ENCODE measurements at regions not wholly inside any gene's neighbourhood (a gene's known extent, or its start where the extent isn't known, plus 50 kb on each side); places are given as distances from the start of the nearest gene placed in this dataset.
"Not testable (repeated sequence)": the region's sequence is repeated elsewhere in the genome, so short reads cannot be mapped to it uniquely, and the experiment has no call there.

- Histone ChIP-seq H3K27me3 (ENCODE audit: control insufficient read depth in 2 of 2, insufficient read depth in 2 of 2, low read length in 2 of 2) (no peaks in the 10 kb centered on the region), H3K36me3 (ENCODE audit: control insufficient read depth in 2 of 3, insufficient read depth in 3 of 3, low read length in 3 of 3) (no peaks in the 10 kb centered on the region), H3K27ac (ENCODE audit: low read depth, low read length) (no peak overlapping the region), H3K4me1 (ENCODE audit: control insufficient read depth in 2 of 2, insufficient read depth in 2 of 2, low read length in 2 of 2) (no peaks in the 10 kb centered on the region), H3K9me3 (ENCODE audit: control insufficient read depth in 2 of 3, low read length in 3 of 3) (no peaks in the 10 kb centered on the region), H3K4me3 (ENCODE audit: low read length) (no peak overlapping the region)
- ATAC-seq: no peak
- Mint-ChIP-seq H3K27me3 (peaks cover 0 to 30% (median 0%) of the 10 kb centered on the region in 5 donors), H3K27ac (no peak overlapping the region), H3K9me3 (peaks cover 0 to 2% (median 0%) of the 10 kb centered on the region in 11 donors), H3K4me3 (no peak overlapping the region), H3K36me3 (no peaks in the 10 kb centered on the region), H3K4me1 (no peaks in the 10 kb centered on the region)
- ChIA-PET POLR2A (no interaction called here), CTCF (no interaction called here)
- no peak for DNase-seq
- intact Hi-C loops (cut with micrococcal nuclease): loop anchor here in 1 of 2 donors (10.0 kb wide), 1 partner anchor 659 kb away; no protein-coding TSS in a partner anchor
These were observed 86.8 kb downstream of the LSM3 start for GRCh38 chr3:14265246-14265962.

- Mint-ChIP-seq H3K4me3 (no peak overlapping the region), H3K27me3 (peaks cover 0 to 30% (median 0%) of the 10 kb centered on the region in 5 donors), H3K36me3 (no peaks in the 10 kb centered on the region), H3K27ac (no peak overlapping the region), H3K4me1 (no peaks in the 10 kb centered on the region), H3K9me3 (peaks cover 0 to 2% (median 0%) of the 10 kb centered on the region in 11 donors)
- Histone ChIP-seq H3K27me3 (ENCODE audit: control insufficient read depth in 2 of 2, insufficient read depth in 2 of 2, low read length in 2 of 2) (no peaks in the 10 kb centered on the region), H3K4me1 (ENCODE audit: control insufficient read depth in 2 of 2, insufficient read depth in 2 of 2, low read length in 2 of 2) (no peaks in the 10 kb centered on the region), H3K9me3 (ENCODE audit: control insufficient read depth in 2 of 3, low read length in 3 of 3) (no peaks in the 10 kb centered on the region), H3K4me3 (ENCODE audit: low read length) (no peak overlapping the region), H3K36me3 (ENCODE audit: control insufficient read depth in 2 of 3, insufficient read depth in 3 of 3, low read length in 3 of 3) (no peaks in the 10 kb centered on the region), H3K27ac (ENCODE audit: low read depth, low read length) (no peak overlapping the region)
- ChIA-PET POLR2A (no interaction called here), CTCF (no interaction called here)
- ATAC-seq (no peak), DNase-seq (no peak)
- intact Hi-C loops (cut with micrococcal nuclease): loop anchor here in 1 of 2 donors (10.0 kb wide), 1 partner anchor 658 kb away; no protein-coding TSS in a partner anchor
These were observed 87.7 kb downstream of the LSM3 start for GRCh38 chr3:14266361-14266760.

GRCh38 chr3:14267976-14268375 is 89.4 kb downstream of the LSM3 start:
- no peaks in the 10 kb centered on the region for H3K9me3 Mint-ChIP-seq
- intact Hi-C loops (cut with micrococcal nuclease): loop anchor here in 1 of 2 donors (10.0 kb wide), 1 partner anchor 657 kb away; no protein-coding TSS in a partner anchor
- H3K9me3 ChIP-seq (ENCODE audit: control insufficient read depth in 2 of 3, low read length in 3 of 3): no peaks in the 10 kb centered on the region
- H3K27ac ChIP-seq (ENCODE audit: low read depth, low read length): no peak overlapping the region
- DNase-seq: no peak
- peaks cover 0 to 19% (median 4%) of the 10 kb centered on the region in 5 donors for H3K27me3 Mint-ChIP-seq
- ChIA-PET POLR2A (no interaction called here), CTCF (interaction anchor here (0.9 kb wide), 1 partner anchor 192 kb away, joined by 3 read pairs; no protein-coding TSS in a partner anchor)
- H3K36me3 Mint-ChIP-seq: no peaks in the 10 kb centered on the region
- H3K36me3 ChIP-seq (ENCODE audit: control insufficient read depth in 2 of 3, insufficient read depth in 3 of 3, low read length in 3 of 3): no peaks in the 10 kb centered on the region
- H3K27me3 ChIP-seq (ENCODE audit: control insufficient read depth in 2 of 2, insufficient read depth in 2 of 2, low read length in 2 of 2): no peaks in the 10 kb centered on the region
- no peaks in the 10 kb centered on the region for H3K4me1 Mint-ChIP-seq
- H3K4me3 Mint-ChIP-seq: no peak overlapping the region
- no peaks in the 10 kb centered on the region for H3K4me1 ChIP-seq (ENCODE audit: control insufficient read depth in 2 of 2, insufficient read depth in 2 of 2, low read length in 2 of 2)
- no peak overlapping the region for H3K4me3 ChIP-seq (ENCODE audit: low read length)
- H3K27ac Mint-ChIP-seq: no peak overlapping the region
- no peak for ATAC-seq

GRCh38 chr3:14268897-14269296 is 90.3 kb downstream of the LSM3 start:
- no peak for DNase-seq
- POLR2A ChIA-PET: interaction anchor here (0.9 kb wide), 1 partner anchor 211 kb away, joined by 3 read pairs; no protein-coding TSS in a partner anchor
- CTCF ChIA-PET: interaction anchor here (0.6 to 0.9 kb wide), 2 partner anchors 192 to 200 kb away, joined by 3 to 5 read pairs; no protein-coding TSS in a partner anchor

GRCh38 chr3:14272041-14272958 is 93.7 kb downstream of the LSM3 start:
- H3K4me3 Mint-ChIP-seq; H3K9me3 ChIP-seq (ENCODE audit: control insufficient read depth in 2 of 3, low read length in 3 of 3); H3K27ac Mint-ChIP-seq; H3K36me3 Mint-ChIP-seq; H3K27ac ChIP-seq (ENCODE audit: low read depth, low read length); intact Hi-C loops (cut with micrococcal nuclease); H3K36me3 ChIP-seq (ENCODE audit: control insufficient read depth in 2 of 3, insufficient read depth in 3 of 3, low read length in 3 of 3); H3K27me3 ChIP-seq (ENCODE audit: control insufficient read depth in 2 of 2, insufficient read depth in 2 of 2, low read length in 2 of 2); POLR2A ChIA-PET; DNase-seq; H3K4me1 ChIP-seq (ENCODE audit: control insufficient read depth in 2 of 2, insufficient read depth in 2 of 2, low read length in 2 of 2); ATAC-seq; H3K9me3 Mint-ChIP-seq; H3K4me1 Mint-ChIP-seq; H3K4me3 ChIP-seq (ENCODE audit: low read length); CTCF ChIA-PET: not testable (repeated sequence)
- H3K27me3 Mint-ChIP-seq: peaks cover 0 to 16% (median 4%) of the 10 kb centered on the region in 5 donors

More at GRCh38 chr3:14268897-14269296, 90.3 kb downstream of the LSM3 start:
- peaks cover 0 to 16% (median 4%) of the 10 kb centered on the region in 5 donors for H3K27me3 Mint-ChIP-seq
- H3K4me1 ChIP-seq (ENCODE audit: control insufficient read depth in 2 of 2, insufficient read depth in 2 of 2, low read length in 2 of 2): no peaks in the 10 kb centered on the region
- H3K9me3 ChIP-seq (ENCODE audit: control insufficient read depth in 2 of 3, low read length in 3 of 3): no peaks in the 10 kb centered on the region
- intact Hi-C loops (cut with micrococcal nuclease): loop anchor here in 1 of 2 donors (10.0 kb wide), 1 partner anchor 656 kb away; no protein-coding TSS in a partner anchor
- no peak overlapping the region for H3K4me3 ChIP-seq (ENCODE audit: low read length)
- no peaks in the 10 kb centered on the region for H3K4me1 Mint-ChIP-seq
- H3K27me3 ChIP-seq (ENCODE audit: control insufficient read depth in 2 of 2, insufficient read depth in 2 of 2, low read length in 2 of 2): no peaks in the 10 kb centered on the region
- no peak for ATAC-seq
- H3K4me3 Mint-ChIP-seq: no peak overlapping the region
- H3K9me3 Mint-ChIP-seq: no peaks in the 10 kb centered on the region
- no peak overlapping the region for H3K27ac ChIP-seq (ENCODE audit: low read depth, low read length)
- H3K27ac Mint-ChIP-seq: no peak overlapping the region
- no peaks in the 10 kb centered on the region for H3K36me3 ChIP-seq (ENCODE audit: control insufficient read depth in 2 of 3, insufficient read depth in 3 of 3, low read length in 3 of 3)
- H3K36me3 Mint-ChIP-seq: no peaks in the 10 kb centered on the region

- H3K36me3 Mint-ChIP-seq; CTCF ChIA-PET; H3K9me3 Mint-ChIP-seq; H3K4me3 ChIP-seq (ENCODE audit: low read length); H3K4me1 Mint-ChIP-seq; DNase-seq; H3K4me1 ChIP-seq (ENCODE audit: control insufficient read depth in 2 of 2, insufficient read depth in 2 of 2, low read length in 2 of 2); H3K4me3 Mint-ChIP-seq; H3K36me3 ChIP-seq (ENCODE audit: control insufficient read depth in 2 of 3, insufficient read depth in 3 of 3, low read length in 3 of 3); H3K9me3 ChIP-seq (ENCODE audit: control insufficient read depth in 2 of 3, low read length in 3 of 3); intact Hi-C loops (cut with micrococcal nuclease); H3K27ac Mint-ChIP-seq; POLR2A ChIA-PET; ATAC-seq; H3K27ac ChIP-seq (ENCODE audit: low read depth, low read length); H3K27me3 ChIP-seq (ENCODE audit: control insufficient read depth in 2 of 2, insufficient read depth in 2 of 2, low read length in 2 of 2): not testable (repeated sequence)
- H3K27me3 Mint-ChIP-seq: peaks cover 0 to 16% (median 4%) of the 10 kb centered on the region in 5 donors
These were observed 94.4 kb downstream of the LSM3 start for GRCh38 chr3:14272959-14273560.
